IMR-90 (cell line): ENCODE measurements at regions not wholly inside any gene's neighbourhood (a gene's known extent, or its start where the extent isn't known, plus 50 kb on each side); places are given as distances from the start of the nearest gene placed in this dataset.

Source experiments
- ATAC-seq: fragments of 200-7000 bp; cut with Tn5 transposase; 2 replicates; pipeline ENCODE4 v1.9.1; 2020; ENCODE audit warnings: low read depth, mild to moderate bottlenecking, moderate library complexity
- BruUV-seq: library from RNA; stranded (reverse); fragments of 400-500 nt; replicated peaks from 2 replicates; lab custom pipeline; 2021; lab: Mats Ljungman, UMichigan
- CTCF ChIA-PET: fragments of 300-600 bp; formaldehyde crosslinking; extraction: SDS; loops from one replicate; lab custom pipeline; 2021; ENCODE audit warnings: antibody characterized with exemption; lab: Yijun Ruan, JAX
- POLR2A ChIA-PET: fragments of 300-600 bp; sonication (Branson Sonifier 250); formaldehyde crosslinking; loops from one replicate; lab custom pipeline; 2022; ENCODE audit warnings: antibody characterized with exemption; ENCODE audit not compliant: unreplicated experiment; lab: Charles Lee
- DNase-seq: peaks from one replicate; pipeline ENCODE4 v3.0.0; 2013
- H2AFZ ChIP-seq: replicated peaks from 2 replicates; pipeline ENCODE3; 2013; ENCODE audit warnings: low read length, mild to moderate bottlenecking; ENCODE audit not compliant: poor library complexity
- H2AK5ac ChIP-seq: 2 replicates; pipeline ENCODE4 v1.6.1; 2013; ENCODE audit warnings: low read depth, low read length, inconsistent platforms
- H2AK9ac ChIP-seq: replicated peaks from 2 replicates; pipeline ENCODE3; 2013; ENCODE audit warnings: mild to moderate bottlenecking, low read depth, low read length, moderate library complexity; ENCODE audit not compliant: poor library complexity
- H2BK120ac ChIP-seq: 2 replicates; pipeline ENCODE4 v1.6.1; 2013; ENCODE audit warnings: low read depth, low read length, inconsistent platforms
- H2BK15ac ChIP-seq: 3 replicates; pipeline ENCODE4 v1.6.1; 2013; ENCODE audit warnings: low read depth, low read length, inconsistent platforms
- H2BK20ac ChIP-seq: 2 replicates; pipeline ENCODE4 v1.6.1; 2013; ENCODE audit warnings: low read depth, mild to moderate bottlenecking, inconsistent platforms, low read length, moderate library complexity
- H2BK5ac ChIP-seq: 2 replicates; pipeline ENCODE4 v1.6.1; 2013; ENCODE audit warnings: mild to moderate bottlenecking, low read depth, low read length, inconsistent platforms; ENCODE audit not compliant: poor library complexity, severe bottlenecking
- H3K14ac ChIP-seq: replicated peaks from 2 replicates; pipeline ENCODE4 v1.6.1; 2013; ENCODE audit warnings: low read depth, low read length, inconsistent platforms
- H3K18ac ChIP-seq: 2 replicates; pipeline ENCODE4 v1.6.1; 2013; ENCODE audit warnings: low read depth, low read length, control low read depth
- H3K23ac ChIP-seq: 2 replicates; pipeline ENCODE4 v1.6.1; 2013; ENCODE audit warnings: low read depth, low read length, inconsistent platforms
- H3K27ac ChIP-seq: 2 replicates; pipeline ENCODE4 v1.5.1; 2013; ENCODE audit warnings: mild to moderate bottlenecking, control low read depth, low read length; ENCODE audit not compliant: insufficient read depth
- H3K27me3 ChIP-seq: 2 replicates; pipeline ENCODE4 v1.6.1; 2013; ENCODE audit warnings: low read length; ENCODE audit not compliant: control insufficient read depth, insufficient read depth
- H3K36me3 ChIP-seq: 2 replicates; pipeline ENCODE4 v1.6.1; 2013; ENCODE audit warnings: low read length, mixed read lengths; ENCODE audit not compliant: control insufficient read depth, insufficient read depth
- H3K4ac ChIP-seq: 2 replicates; pipeline ENCODE4 v1.6.1; 2013; ENCODE audit warnings: low read depth, low read length, inconsistent platforms
- H3K4me1 ChIP-seq: 2 replicates; pipeline ENCODE4 v1.6.1; 2013; ENCODE audit warnings: low read length, mixed read lengths; ENCODE audit not compliant: control insufficient read depth, insufficient read depth
- H3K4me2 ChIP-seq: 2 replicates; pipeline ENCODE4 v1.6.1; 2013; ENCODE audit warnings: low read depth, mild to moderate bottlenecking, control low read depth, low read length, moderate library complexity
- H3K4me3 ChIP-seq: 2 replicates; pipeline ENCODE4 v1.5.1; 2013; ENCODE audit warnings: low read depth, mild to moderate bottlenecking, control low read depth, low read length, moderate library complexity; ENCODE audit not compliant: insufficient read depth
- H3K56ac ChIP-seq: 2 replicates; pipeline ENCODE4 v1.6.1; 2013; ENCODE audit warnings: low read length, inconsistent platforms; ENCODE audit not compliant: insufficient read depth; ENCODE audit errors: extremely low read depth
- H3K79me1 ChIP-seq, 2 experiments: 2 replicates each; pipeline ENCODE4 v1.6.1; 2013; ENCODE audit warnings: low read length in 2 of 2, inconsistent platforms in 1 of 2, low read depth in 1 of 2
- H3K9ac ChIP-seq: 2 replicates; pipeline ENCODE4 v1.6.1; 2013; ENCODE audit warnings: low read depth, low read length, control low read depth
- H3K9me1 ChIP-seq: 2 replicates; pipeline ENCODE4 v1.6.1; 2013; ENCODE audit warnings: low read length, inconsistent platforms; ENCODE audit not compliant: insufficient read depth
- H3K9me3 ChIP-seq: 2 replicates; pipeline ENCODE4 v1.6.1; 2013; ENCODE audit warnings: low read length; ENCODE audit not compliant: control insufficient read depth, insufficient read depth
- H4K20me1 ChIP-seq: 2 replicates; pipeline ENCODE4 v1.6.1; 2013; ENCODE audit warnings: low read length, inconsistent platforms; ENCODE audit not compliant: insufficient read depth
- H4K5ac ChIP-seq: 2 replicates; pipeline ENCODE4 v1.6.1; 2013; ENCODE audit warnings: mild to moderate bottlenecking, low read depth, low read length, control low read depth
- H4K8ac ChIP-seq, 2 experiments: 2 replicates each; pipeline ENCODE4 v1.6.1; 2013; ENCODE audit warnings: low read depth in 2 of 2, low read length in 2 of 2, control low read depth in 1 of 2, inconsistent platforms in 1 of 2
- H4K91ac ChIP-seq: 2 replicates; pipeline ENCODE4 v1.6.1; 2013; ENCODE audit warnings: low read depth, low read length, inconsistent platforms; ENCODE audit not compliant: insufficient read depth
- BHLHE40 ChIP-seq: fragments of 150-350 bp; IDR thresholded peaks from 2 replicates; pipeline ENCODE4 v1.6.1; 2016; ENCODE audit warnings: mild to moderate bottlenecking, low read depth, low read length
- CEBPB ChIP-seq: IDR thresholded peaks from 2 replicates; pipeline ENCODE4 v1.6.1; 2012; ENCODE audit warnings: low read depth, low read length, improper control_type of control experiment
- CHD1 ChIP-seq: IDR thresholded peaks from 2 replicates; pipeline ENCODE4 v1.6.1; 2012; ENCODE audit warnings: low read depth, low read length, improper control_type of control experiment
- FOS ChIP-seq: fragments of 150-350 bp; IDR thresholded peaks from 2 replicates; pipeline ENCODE4 v1.6.1; 2016; ENCODE audit warnings: low read depth, low read length
- MAFK ChIP-seq: IDR thresholded peaks from 2 replicates; pipeline ENCODE4 v1.6.1; 2012; ENCODE audit warnings: low read depth, low read length, improper control_type of control experiment
- MXI1 ChIP-seq: IDR thresholded peaks from 2 replicates; pipeline ENCODE4 v1.6.1; 2012; ENCODE audit warnings: low read depth, mild to moderate bottlenecking, low read length, moderate library complexity, borderline replicate concordance
- NFE2L2 ChIP-seq: fragments of 150-350 bp; IDR thresholded peaks from 2 replicates; pipeline ENCODE4 v1.6.1; 2016; ENCODE audit warnings: low read depth, mild to moderate bottlenecking, low read length
- POLR2A ChIP-seq: IDR thresholded peaks from 2 replicates; pipeline ENCODE4 v1.6.1; 2012; ENCODE audit warnings: mild to moderate bottlenecking, low read depth, low read length
- RAD21 ChIP-seq: IDR thresholded peaks from 2 replicates; pipeline ENCODE4 v1.6.1; 2012; ENCODE audit warnings: low read length, improper control_type of control experiment
- RCOR1 ChIP-seq: IDR thresholded peaks from 2 replicates; pipeline ENCODE4 v1.6.1; 2012; ENCODE audit warnings: mild to moderate bottlenecking, low read length, improper control_type of control experiment; ENCODE audit not compliant: insufficient replicate concordance
- RFX5 ChIP-seq: IDR thresholded peaks from 2 replicates; pipeline ENCODE4 v1.8.0; 2012; ENCODE audit warnings: low read depth, mild to moderate bottlenecking, low read length, moderate library complexity
- SMC3 ChIP-seq: fragments of 150-350 bp; IDR thresholded peaks from 2 replicates; pipeline ENCODE4 v1.6.1; 2016; ENCODE audit warnings: low read depth, mild to moderate bottlenecking, antibody characterized with exemption, low read length, moderate library complexity
- WGBS, 2 experiments: methylation state at CpG; one replicate each; pipeline versions ENCODE4 v1.1.5 to v1.1.7; 2013; ENCODE audit warnings: missing lambda C conversion rate in 2 of 2; ENCODE audit not compliant: insufficient read length in 1 of 2; ENCODE audit errors: extremely low coverage in 2 of 2; 5-methylcytosine and 5-hydroxymethylcytosine counted together
- dilution Hi-C: fragments of 300-500 bp; cut with HindIII; formaldehyde crosslinking; loops from one replicate; pipeline ENCODE4 v1.14.3; 2018; ENCODE audit warnings: low sequenced_read_pairs; ENCODE audit not compliant: unreplicated experiment
- in situ Hi-C: fragments of 300-500 bp; cut with MboI; formaldehyde crosslinking; loops from 3 replicates; pipeline ENCODE4 v1.14.3; 2019; ENCODE audit warnings: low sequenced_read_pairs, inconsistent platforms, mixed read lengths
- intact Hi-C: fragments of 100-400 bp; cut with micrococcal nuclease; formaldehyde crosslinking; loops from 2 replicates; pipeline ENCODE4 v1.10.0; 2022
- TF ChIP-seq, protein P1 (sequence below): fragments of 150-350 bp; IDR thresholded peaks from 2 replicates; pipeline ENCODE4 v1.6.1; 2016; ENCODE audit warnings: low read depth, mild to moderate bottlenecking, low read length, moderate library complexity, borderline replicate concordance
- TF ChIP-seq, protein P2 (sequence below): fragments of 150-350 bp; IDR thresholded peaks from 2 replicates; pipeline ENCODE4 v1.6.1; 2017; ENCODE audit warnings: mild to moderate bottlenecking, antibody characterized with exemption, low read length, low read depth
- TF ChIP-seq, protein P3 (sequence below): conservative IDR thresholded peaks from 2 replicates; pipeline ENCODE4 v1.5.1; 2012; ENCODE audit warnings: mild to moderate bottlenecking, low read depth, low read length, improper control_type of control experiment

DNA sequence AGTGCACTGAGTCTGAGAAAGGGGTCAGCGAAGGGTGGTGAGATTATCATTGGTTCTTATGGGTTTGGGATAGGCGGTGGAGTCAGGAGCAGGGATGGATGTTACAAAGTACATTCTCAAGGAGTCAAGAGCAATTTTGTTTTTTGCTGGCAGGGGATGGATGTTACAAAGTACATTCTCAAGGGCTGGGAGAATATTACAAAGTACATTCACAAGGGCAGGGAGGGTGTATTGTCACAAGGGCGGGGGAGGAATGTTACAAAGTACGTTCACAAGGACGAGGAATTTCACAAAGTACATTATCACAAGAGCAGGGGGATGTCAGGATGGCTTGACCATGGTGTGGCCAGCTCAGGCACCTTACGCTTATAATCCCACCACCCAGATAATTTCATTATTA lies 59.3 kb upstream of the FAM89A start:
- H4K8ac ChIP-seq = no peak overlapping the region
- H3K4me1 ChIP-seq = no peaks in the 10 kb centered on the region
- DNase-seq (no peak), ATAC-seq (no peak)
- H3K27me3 ChIP-seq = peaks cover 13% of the 10 kb centered on the region
- in situ Hi-C loops = no loop called here
- no peak overlapping the region for H3K14ac ChIP-seq
- H2AFZ ChIP-seq = no peak overlapping the region
- no peak overlapping the region for H3K9ac ChIP-seq
- H3K79me1 ChIP-seq = no peaks in the 10 kb centered on the region
- H2AK9ac ChIP-seq = no peak overlapping the region
- no peak overlapping the region for H2BK20ac ChIP-seq
- CTCF ChIA-PET = interaction anchor here (0.6 kb wide), 1 partner anchor 159 kb away, joined by 5 read pairs; no protein-coding TSS in a partner anchor
- no peak overlapping the region for H3K27ac ChIP-seq
- no peak overlapping the region for H4K91ac ChIP-seq
- no peak overlapping the region for H4K5ac ChIP-seq
- POLR2A ChIA-PET = no interaction called here
- no peaks in the 10 kb centered on the region for H3K9me1 ChIP-seq
- no peaks in the 10 kb centered on the region for H3K9me3 ChIP-seq
- TF ChIP-seq, protein P1, sequence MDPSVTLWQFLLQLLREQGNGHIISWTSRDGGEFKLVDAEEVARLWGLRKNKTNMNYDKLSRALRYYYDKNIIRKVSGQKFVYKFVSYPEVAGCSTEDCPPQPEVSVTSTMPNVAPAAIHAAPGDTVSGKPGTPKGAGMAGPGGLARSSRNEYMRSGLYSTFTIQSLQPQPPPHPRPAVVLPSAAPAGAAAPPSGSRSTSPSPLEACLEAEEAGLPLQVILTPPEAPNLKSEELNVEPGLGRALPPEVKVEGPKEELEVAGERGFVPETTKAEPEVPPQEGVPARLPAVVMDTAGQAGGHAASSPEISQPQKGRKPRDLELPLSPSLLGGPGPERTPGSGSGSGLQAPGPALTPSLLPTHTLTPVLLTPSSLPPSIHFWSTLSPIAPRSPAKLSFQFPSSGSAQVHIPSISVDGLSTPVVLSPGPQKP = no peak
- no peak for TF ChIP-seq MXI1
- no peak for TF ChIP-seq CEBPB
- no peak for TF ChIP-seq POLR2A
- TF ChIP-seq RAD21 = no peak
- TF ChIP-seq FOS = no peak
- no peak for TF ChIP-seq MAFK
- TF ChIP-seq RFX5 = no peak
- TF ChIP-seq SMC3 = no peak
- TF ChIP-seq, protein P2, sequence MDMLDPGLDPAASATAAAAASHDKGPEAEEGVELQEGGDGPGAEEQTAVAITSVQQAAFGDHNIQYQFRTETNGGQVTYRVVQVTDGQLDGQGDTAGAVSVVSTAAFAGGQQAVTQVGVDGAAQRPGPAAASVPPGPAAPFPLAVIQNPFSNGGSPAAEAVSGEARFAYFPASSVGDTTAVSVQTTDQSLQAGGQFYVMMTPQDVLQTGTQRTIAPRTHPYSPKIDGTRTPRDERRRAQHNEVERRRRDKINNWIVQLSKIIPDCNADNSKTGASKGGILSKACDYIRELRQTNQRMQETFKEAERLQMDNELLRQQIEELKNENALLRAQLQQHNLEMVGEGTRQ = no peak
- no peak for TF ChIP-seq RCOR1
- no peak for TF ChIP-seq BHLHE40
- no peak for TF ChIP-seq NFE2L2
- no peak for TF ChIP-seq CHD1
- TF ChIP-seq, protein P3, sequence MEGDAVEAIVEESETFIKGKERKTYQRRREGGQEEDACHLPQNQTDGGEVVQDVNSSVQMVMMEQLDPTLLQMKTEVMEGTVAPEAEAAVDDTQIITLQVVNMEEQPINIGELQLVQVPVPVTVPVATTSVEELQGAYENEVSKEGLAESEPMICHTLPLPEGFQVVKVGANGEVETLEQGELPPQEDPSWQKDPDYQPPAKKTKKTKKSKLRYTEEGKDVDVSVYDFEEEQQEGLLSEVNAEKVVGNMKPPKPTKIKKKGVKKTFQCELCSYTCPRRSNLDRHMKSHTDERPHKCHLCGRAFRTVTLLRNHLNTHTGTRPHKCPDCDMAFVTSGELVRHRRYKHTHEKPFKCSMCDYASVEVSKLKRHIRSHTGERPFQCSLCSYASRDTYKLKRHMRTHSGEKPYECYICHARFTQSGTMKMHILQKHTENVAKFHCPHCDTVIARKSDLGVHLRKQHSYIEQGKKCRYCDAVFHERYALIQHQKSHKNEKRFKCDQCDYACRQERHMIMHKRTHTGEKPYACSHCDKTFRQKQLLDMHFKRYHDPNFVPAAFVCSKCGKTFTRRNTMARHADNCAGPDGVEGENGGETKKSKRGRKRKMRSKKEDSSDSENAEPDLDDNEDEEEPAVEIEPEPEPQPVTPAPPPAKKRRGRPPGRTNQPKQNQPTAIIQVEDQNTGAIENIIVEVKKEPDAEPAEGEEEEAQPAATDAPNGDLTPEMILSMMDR = no peak
- no peak overlapping the region for H3K56ac ChIP-seq
- no peak overlapping the region for H2AK5ac ChIP-seq
- no peak overlapping the region for H2BK120ac ChIP-seq
- no peak overlapping the region for H3K4me2 ChIP-seq
- no peaks in the 10 kb centered on the region for H3K36me3 ChIP-seq
- H4K20me1 ChIP-seq = no peaks in the 10 kb centered on the region
- H2BK15ac ChIP-seq = no peak overlapping the region
- dilution Hi-C loops = no loop called here
- intact Hi-C loops = no loop called here
- WGBS, 2 experiments = no CpG with 5 or more reads among the region's 6 CpGs
- no TSS peak for BruUV-seq
- no peak overlapping the region for H3K4ac ChIP-seq
- H3K4me3 ChIP-seq = no peak overlapping the region
- H2BK5ac ChIP-seq = no peak overlapping the region
- H3K23ac ChIP-seq = no peak overlapping the region
- H3K18ac ChIP-seq = no peak overlapping the region
